HL-60 (cell line): ENCODE measurements at regions not wholly inside any gene's neighbourhood (a gene's known extent, or its start where the extent isn't known, plus 50 kb on each side); places are given as distances from the start of the nearest gene placed in this dataset.

Source experiments
- CTCF ChIP-seq: IDR thresholded peaks from one replicate; pipeline ENCODE4 v1.5.1; 2011; ENCODE audit warnings: low read length, control low read depth, inconsistent platforms; ENCODE audit not compliant: insufficient read depth
- POLR2AphosphoS5 ChIP-seq: IDR thresholded peaks from 2 replicates; pipeline ENCODE4 v1.6.1; 2012; ENCODE audit warnings: low read depth
- REST ChIP-seq: IDR thresholded peaks from 2 replicates; pipeline ENCODE4 v1.6.1; 2012; ENCODE audit warnings: low read depth; ENCODE audit not compliant: insufficient replicate concordance
- SPI1 ChIP-seq: IDR thresholded peaks from 2 replicates; pipeline ENCODE4 v1.6.1; 2012; ENCODE audit warnings: low read depth, mild to moderate bottlenecking, borderline replicate concordance

GRCh38 chr17:69734656-69735055 is 320.2 kb downstream of the MAP2K6 start:
- TF ChIP-seq CTCF (no peak), POLR2AphosphoS5 (no peak), REST (no peak), SPI1 (no peak)
